ENCODE measurements at regions not wholly inside any gene's neighbourhood (a gene's known extent, or its start where the extent isn't known, plus 50 kb on each side); places are given as distances from the start of the nearest gene placed in this dataset.

DNA sequence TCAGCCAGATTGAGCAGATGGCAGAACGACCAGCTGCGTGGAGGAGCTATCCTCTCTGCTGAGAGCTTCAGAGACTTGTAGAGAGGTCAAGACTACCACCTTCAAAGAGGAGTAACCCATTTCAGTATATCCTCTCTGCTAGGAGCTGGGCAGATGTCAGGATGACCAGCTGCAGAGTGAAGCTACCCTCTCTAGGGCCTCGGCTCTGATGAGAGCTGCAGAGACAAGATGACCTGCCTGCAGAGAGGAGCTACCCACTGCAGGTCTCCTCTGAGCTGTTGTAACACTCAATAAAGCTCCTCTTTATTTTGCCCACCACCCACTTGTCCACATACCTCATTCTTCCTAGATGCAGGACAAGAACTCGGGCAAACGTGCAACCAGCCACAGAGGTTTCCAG is 1522.7 kb downstream of the OTOL1 start:
- no peak overlapping the region for H3K23ac ChIP-seq (ENCODE audit: insufficient read length, low read depth, low read length)
- no peaks in the 10 kb centered on the region for H4K20me1 ChIP-seq (ENCODE audit: control insufficient read depth, insufficient read depth, insufficient read length)
- H3K9me3 ChIP-seq (ENCODE audit: control insufficient read depth, low read depth, low read length): no peaks in the 10 kb centered on the region
- Mint-ChIP-seq H3K27ac (no peak overlapping the region), H3K27me3 (ENCODE audit: low read depth) (no peaks in the 10 kb centered on the region), H3K4me1 (no peaks in the 10 kb centered on the region), H3K4me3 (no peak overlapping the region), H3K36me3 (ENCODE audit: insufficient read depth in 1 of 3, low read depth in 3 of 3) (peaks cover 0 to 11% (median 7%) of the 10 kb centered on the region in 3 experiments; a peak in 4 of 7 replicates), H3K9me3 (peaks cover 0 to 12% of the 10 kb centered on the region in 2 experiments; a peak in 4 of 5 replicates)
- no peak overlapping the region for H3K4me2 ChIP-seq (ENCODE audit: insufficient read depth, insufficient read length, low read length)
- H3K79me2 ChIP-seq (ENCODE audit: insufficient read depth, low read length): no peaks in the 10 kb centered on the region
- no peaks in the 10 kb centered on the region for H3K27me3 ChIP-seq (ENCODE audit: insufficient read depth, low read length)
- no peak for DNase-seq
- no peaks in the 10 kb centered on the region for H3K79me1 ChIP-seq (ENCODE audit: insufficient read depth, low read depth, low read length, poor library complexity, severe bottlenecking)
- H2BK12ac ChIP-seq (ENCODE audit: insufficient read length, low read depth, low read length): no peak overlapping the region
- WGBS (ENCODE audit: extremely low coverage, insufficient read length, low lambda C conversion rate): no CpG with 5 or more reads among the region's 5 CpGs
- H3K9ac ChIP-seq (ENCODE audit: extremely low read depth, insufficient read length, low read length): no peak overlapping the region
- no peak overlapping the region for H3K27ac ChIP-seq (ENCODE audit: insufficient read length, low read depth, low read length)
- no peaks in the 10 kb centered on the region for H3K4me1 ChIP-seq (ENCODE audit: insufficient read depth, low read length)
- no peak overlapping the region for H2BK120ac ChIP-seq (ENCODE audit: low read depth, low read length, poor library complexity, severe bottlenecking)
- H3K56ac ChIP-seq (ENCODE audit: insufficient read length, low read depth, low read length): no peak overlapping the region
- H3T11ph ChIP-seq (ENCODE audit: low read length): no peak overlapping the region
- H4K8ac ChIP-seq (replicated peaks; ENCODE audit: insufficient read length, low read depth, low read length): no peak overlapping the region
- H2BK20ac ChIP-seq (ENCODE audit: low read depth, low read length, poor library complexity, severe bottlenecking): no peak overlapping the region
- H2AFZ ChIP-seq (ENCODE audit: low read length): no peak overlapping the region
- no peak overlapping the region for H3K14ac ChIP-seq (ENCODE audit: insufficient read depth, low read length)
- no peaks in the 10 kb centered on the region for H3K23me2 ChIP-seq (ENCODE audit: insufficient read length, low read depth, low read length, poor library complexity, severe bottlenecking)
- H3K18ac ChIP-seq (ENCODE audit: insufficient read length, low read depth, low read length): no peak overlapping the region
- H4K91ac ChIP-seq (ENCODE audit: insufficient read length, low read depth, low read length): no peak overlapping the region
- no peak overlapping the region for H4K5ac ChIP-seq (ENCODE audit: insufficient read length, low read depth, low read length)
- no peak overlapping the region for H2BK5ac ChIP-seq (ENCODE audit: insufficient read length, low read length)
- no peak overlapping the region for H2AK5ac ChIP-seq (ENCODE audit: insufficient read length, low read length)
- H2BK15ac ChIP-seq (ENCODE audit: low read depth, low read length): no peak overlapping the region
- H3K4ac ChIP-seq (ENCODE audit: low read depth, low read length): no peak overlapping the region
- TF ChIP-seq, protein P1, sequence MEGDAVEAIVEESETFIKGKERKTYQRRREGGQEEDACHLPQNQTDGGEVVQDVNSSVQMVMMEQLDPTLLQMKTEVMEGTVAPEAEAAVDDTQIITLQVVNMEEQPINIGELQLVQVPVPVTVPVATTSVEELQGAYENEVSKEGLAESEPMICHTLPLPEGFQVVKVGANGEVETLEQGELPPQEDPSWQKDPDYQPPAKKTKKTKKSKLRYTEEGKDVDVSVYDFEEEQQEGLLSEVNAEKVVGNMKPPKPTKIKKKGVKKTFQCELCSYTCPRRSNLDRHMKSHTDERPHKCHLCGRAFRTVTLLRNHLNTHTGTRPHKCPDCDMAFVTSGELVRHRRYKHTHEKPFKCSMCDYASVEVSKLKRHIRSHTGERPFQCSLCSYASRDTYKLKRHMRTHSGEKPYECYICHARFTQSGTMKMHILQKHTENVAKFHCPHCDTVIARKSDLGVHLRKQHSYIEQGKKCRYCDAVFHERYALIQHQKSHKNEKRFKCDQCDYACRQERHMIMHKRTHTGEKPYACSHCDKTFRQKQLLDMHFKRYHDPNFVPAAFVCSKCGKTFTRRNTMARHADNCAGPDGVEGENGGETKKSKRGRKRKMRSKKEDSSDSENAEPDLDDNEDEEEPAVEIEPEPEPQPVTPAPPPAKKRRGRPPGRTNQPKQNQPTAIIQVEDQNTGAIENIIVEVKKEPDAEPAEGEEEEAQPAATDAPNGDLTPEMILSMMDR (conservative IDR thresholded peaks at IDR 0.05): no peak

Measured in H9 (cell line).